ENCODE measurements at regions not wholly inside any gene's neighbourhood (a gene's known extent, or its start where the extent isn't known, plus 50 kb on each side); places are given as distances from the start of the nearest gene placed in this dataset.

- Histone ChIP-seq H3K27ac (ENCODE audit: low read depth, low read length) (no peak overlapping the region), H3K9ac (ENCODE audit: low read length) (no peak overlapping the region), H3K14ac (ENCODE audit: low read length) (no peak overlapping the region), H3K18ac (ENCODE audit: low read length) (no peak overlapping the region), H3K27me3 (ENCODE audit: insufficient read depth, low read length) (no peaks in the 10 kb centered on the region), H2AFZ (ENCODE audit: insufficient read depth, low read length, poor library complexity) (no peak overlapping the region), H3K4me2 (ENCODE audit: low read length) (no peak overlapping the region), H2AK5ac (ENCODE audit: low read length) (no peak overlapping the region), H4K91ac (ENCODE audit: low read depth, low read length) (no peak overlapping the region), H3K4me3 (ENCODE audit: low read depth, low read length) (no peak overlapping the region), H4K12ac (ENCODE audit: low read depth, low read length) (no peak overlapping the region), H3K4ac (ENCODE audit: low read depth, low read length) (no peak overlapping the region), H2BK12ac (ENCODE audit: low read length) (no peak overlapping the region), H3K36me3 (ENCODE audit: control insufficient read depth in 1 of 2, insufficient read depth in 2 of 2, low read length in 2 of 2) (no peaks in the 10 kb centered on the region), H3K4me1 (ENCODE audit: control insufficient read depth in 1 of 2, insufficient read depth in 2 of 2, low read length in 2 of 2) (no peaks in the 10 kb centered on the region), H3K79me1 (ENCODE audit: low read length) (no peaks in the 10 kb centered on the region), H3K79me2 (ENCODE audit: control insufficient read depth, insufficient read depth, low read length, poor library complexity) (no peaks in the 10 kb centered on the region), H3K9me3 (ENCODE audit: insufficient read depth, low read depth, low read length) (no peaks in the 10 kb centered on the region), H3K23ac (ENCODE audit: low read length) (no peak overlapping the region), H2BK120ac (ENCODE audit: insufficient read depth, low read length, poor library complexity) (no peak overlapping the region), H4K8ac (ENCODE audit: low read depth, low read length) (no peak overlapping the region), H2BK5ac (ENCODE audit: low read depth, low read length, poor library complexity) (no peak overlapping the region)
- no peak for DNase-seq
- no CpG with 5 or more reads among the region's 11 CpGs for WGBS (ENCODE audit: extremely low coverage, insufficient coverage, insufficient read length)
These were observed 175.9 kb downstream of the CDC5L start for GRCh38 chr6:44563397-44563796.

DNA sequence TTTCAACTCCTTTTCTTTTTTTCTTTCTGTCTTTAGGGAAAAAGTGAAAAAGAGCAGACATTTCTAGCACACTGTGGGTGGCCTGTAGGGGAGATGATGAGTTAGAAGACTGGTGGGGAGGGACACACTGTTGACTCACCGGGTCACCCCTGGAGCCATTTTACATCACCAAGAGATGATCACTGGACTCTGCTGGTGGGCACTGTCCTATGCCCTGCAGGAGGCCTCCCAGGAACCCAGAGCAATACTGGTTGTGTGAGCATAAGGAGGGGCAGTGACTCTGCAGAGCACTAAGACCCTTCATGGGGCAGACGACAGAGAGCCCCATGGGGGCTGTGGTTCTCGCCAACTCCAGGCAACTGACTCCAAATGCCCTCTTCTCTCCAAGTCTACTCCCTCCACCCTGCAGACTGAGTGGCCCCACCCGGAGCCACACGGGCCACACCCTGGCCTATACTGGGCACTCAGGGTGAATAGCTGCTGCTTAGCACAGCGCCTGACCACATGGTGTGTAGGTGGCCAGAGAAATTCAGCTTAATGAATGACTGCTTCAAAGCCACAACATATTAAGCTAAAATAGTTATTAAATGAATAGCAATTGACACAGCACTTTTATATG, 177.5 kb downstream of the CDC5L start:
- Histone ChIP-seq H3K9me3 (ENCODE audit: insufficient read depth, low read depth, low read length) (no peaks in the 10 kb centered on the region), H4K91ac (ENCODE audit: low read depth, low read length) (no peak overlapping the region), H3K79me1 (ENCODE audit: low read length) (no peaks in the 10 kb centered on the region), H4K8ac (ENCODE audit: low read depth, low read length) (no peak overlapping the region), H2BK5ac (ENCODE audit: low read depth, low read length, poor library complexity) (no peak overlapping the region), H2BK12ac (ENCODE audit: low read length) (no peak overlapping the region), H3K23ac (ENCODE audit: low read length) (no peak overlapping the region), H3K36me3 (ENCODE audit: control insufficient read depth in 1 of 2, insufficient read depth in 2 of 2, low read length in 2 of 2) (no peaks in the 10 kb centered on the region), H2AK5ac (ENCODE audit: low read length) (no peak overlapping the region), H3K79me2 (ENCODE audit: control insufficient read depth, insufficient read depth, low read length, poor library complexity) (no peaks in the 10 kb centered on the region), H2AFZ (ENCODE audit: insufficient read depth, low read length, poor library complexity) (no peak overlapping the region), H4K12ac (ENCODE audit: low read depth, low read length) (no peak overlapping the region), H3K9ac (ENCODE audit: low read length) (no peak overlapping the region), H3K27ac (ENCODE audit: low read depth, low read length) (no peak overlapping the region), H3K4me3 (ENCODE audit: low read depth, low read length) (no peak overlapping the region), H3K18ac (ENCODE audit: low read length) (no peak overlapping the region), H3K4ac (ENCODE audit: low read depth, low read length) (no peak overlapping the region), H3K27me3 (ENCODE audit: insufficient read depth, low read length) (no peaks in the 10 kb centered on the region), H3K14ac (ENCODE audit: low read length) (no peak overlapping the region), H3K4me2 (ENCODE audit: low read length) (no peak overlapping the region), H3K4me1 (ENCODE audit: control insufficient read depth in 1 of 2, insufficient read depth in 2 of 2, low read length in 2 of 2) (no peaks in the 10 kb centered on the region), H2BK120ac (ENCODE audit: insufficient read depth, low read length, poor library complexity) (no peak overlapping the region)
- no peak for DNase-seq
- WGBS (ENCODE audit: extremely low coverage, insufficient coverage, insufficient read length): no CpG with 5 or more reads among the region's 6 CpGs

GRCh38 chr6:44567406-44567805, 179.9 kb downstream of the CDC5L start:
- no peak overlapping the region for H3K14ac ChIP-seq (ENCODE audit: low read length)
- H3K36me3 ChIP-seq (ENCODE audit: control insufficient read depth in 1 of 2, insufficient read depth in 2 of 2, low read length in 2 of 2): no peaks in the 10 kb centered on the region
- H2BK5ac ChIP-seq (ENCODE audit: low read depth, low read length, poor library complexity): no peak overlapping the region
- H3K4me1 ChIP-seq (ENCODE audit: control insufficient read depth in 1 of 2, insufficient read depth in 2 of 2, low read length in 2 of 2): no peaks in the 10 kb centered on the region
- H3K4ac ChIP-seq (ENCODE audit: low read depth, low read length): no peak overlapping the region
- H3K4me2 ChIP-seq (ENCODE audit: low read length): no peak overlapping the region
- H4K8ac ChIP-seq (ENCODE audit: low read depth, low read length): no peak overlapping the region
- H3K4me3 ChIP-seq (ENCODE audit: low read depth, low read length): no peak overlapping the region
- H3K9me3 ChIP-seq (ENCODE audit: insufficient read depth, low read depth, low read length): no peaks in the 10 kb centered on the region
- H3K23ac ChIP-seq (ENCODE audit: low read length): no peak overlapping the region
- H3K27ac ChIP-seq (ENCODE audit: low read depth, low read length): no peak overlapping the region
- no peaks in the 10 kb centered on the region for H3K79me2 ChIP-seq (ENCODE audit: control insufficient read depth, insufficient read depth, low read length, poor library complexity)
- H3K79me1 ChIP-seq (ENCODE audit: low read length): no peaks in the 10 kb centered on the region
- no peak overlapping the region for H2AFZ ChIP-seq (ENCODE audit: insufficient read depth, low read length, poor library complexity)
- H2BK120ac ChIP-seq (ENCODE audit: insufficient read depth, low read length, poor library complexity): no peak overlapping the region
- WGBS (ENCODE audit: extremely low coverage, insufficient coverage, insufficient read length): no CpG with 5 or more reads among the region's 4 CpGs
- no peak overlapping the region for H3K18ac ChIP-seq (ENCODE audit: low read length)
- no peak overlapping the region for H2AK5ac ChIP-seq (ENCODE audit: low read length)
- no peak overlapping the region for H4K12ac ChIP-seq (ENCODE audit: low read depth, low read length)
- no peak overlapping the region for H2BK12ac ChIP-seq (ENCODE audit: low read length)
- no peaks in the 10 kb centered on the region for H3K27me3 ChIP-seq (ENCODE audit: insufficient read depth, low read length)
- H3K9ac ChIP-seq (ENCODE audit: low read length): no peak overlapping the region
- no peak overlapping the region for H4K91ac ChIP-seq (ENCODE audit: low read depth, low read length)
- DNase-seq: no peak

- H4K91ac ChIP-seq (ENCODE audit: low read depth, low read length): no peak overlapping the region
- DNase-seq: no peak
These were observed 181.6 kb downstream of the CDC5L start for GRCh38 chr6:44569131-44569530.

More at GRCh38 chr6:44569131-44569530, 181.6 kb downstream of the CDC5L start:
- H3K23ac ChIP-seq (ENCODE audit: low read length): no peak overlapping the region
- H3K9me3 ChIP-seq (ENCODE audit: insufficient read depth, low read depth, low read length): no peaks in the 10 kb centered on the region
- H2AK5ac ChIP-seq (ENCODE audit: low read length): no peak overlapping the region
- no peaks in the 10 kb centered on the region for H3K79me1 ChIP-seq (ENCODE audit: low read length)
- H3K4me1 ChIP-seq (ENCODE audit: control insufficient read depth in 1 of 2, insufficient read depth in 2 of 2, low read length in 2 of 2): no peaks in the 10 kb centered on the region
- H3K4me3 ChIP-seq (ENCODE audit: low read depth, low read length): no peak overlapping the region
- no peak overlapping the region for H4K12ac ChIP-seq (ENCODE audit: low read depth, low read length)
- H2BK5ac ChIP-seq (ENCODE audit: low read depth, low read length, poor library complexity): no peak overlapping the region
- H3K4ac ChIP-seq (ENCODE audit: low read depth, low read length): no peak overlapping the region
- no peak overlapping the region for H2BK12ac ChIP-seq (ENCODE audit: low read length)
- no peak overlapping the region for H2AFZ ChIP-seq (ENCODE audit: insufficient read depth, low read length, poor library complexity)
- no peak overlapping the region for H3K27ac ChIP-seq (ENCODE audit: low read depth, low read length)
- H3K4me2 ChIP-seq (ENCODE audit: low read length): no peak overlapping the region
- no peak overlapping the region for H3K18ac ChIP-seq (ENCODE audit: low read length)
- no peak overlapping the region for H2BK120ac ChIP-seq (ENCODE audit: insufficient read depth, low read length, poor library complexity)
- no peaks in the 10 kb centered on the region for H3K79me2 ChIP-seq (ENCODE audit: control insufficient read depth, insufficient read depth, low read length, poor library complexity)
- no peaks in the 10 kb centered on the region for H3K36me3 ChIP-seq (ENCODE audit: control insufficient read depth in 1 of 2, insufficient read depth in 2 of 2, low read length in 2 of 2)
- no peaks in the 10 kb centered on the region for H3K27me3 ChIP-seq (ENCODE audit: insufficient read depth, low read length)
- no CpG with 5 or more reads among the region's 3 CpGs for WGBS (ENCODE audit: extremely low coverage, insufficient coverage, insufficient read length)
- no peak overlapping the region for H4K8ac ChIP-seq (ENCODE audit: low read depth, low read length)
- H3K9ac ChIP-seq (ENCODE audit: low read length): no peak overlapping the region
- no peak overlapping the region for H3K14ac ChIP-seq (ENCODE audit: low read length)

Measured in trophoblast cell (in vitro differentiated cells and primary cell).